Breast epithelium (tissue), 3 donors: ENCODE measurements at regions not wholly inside any gene's neighbourhood (a gene's known extent, or its start where the extent isn't known, plus 50 kb on each side); places are given as distances from the start of the nearest gene placed in this dataset.

Experiments used
- POLR2AphosphoS5 ChIP-seq, 3 donors: sonication (generic); formaldehyde crosslinking; IDR thresholded peaks; one replicate each; pipeline ENCODE4 v1.6.1; 2017; ENCODE audit warnings: antibody characterized with exemption in 3 of 3
- TF ChIP-seq, protein P1 (sequence below), 3 donors: fragments of 450-650 bp; IDR thresholded peaks; one replicate each; pipeline ENCODE4 v1.5.1; 2016 to 2017; ENCODE audit warnings: antibody characterized with exemption in 3 of 3, mild to moderate bottlenecking in 3 of 3, moderate library complexity in 3 of 3

DNA sequence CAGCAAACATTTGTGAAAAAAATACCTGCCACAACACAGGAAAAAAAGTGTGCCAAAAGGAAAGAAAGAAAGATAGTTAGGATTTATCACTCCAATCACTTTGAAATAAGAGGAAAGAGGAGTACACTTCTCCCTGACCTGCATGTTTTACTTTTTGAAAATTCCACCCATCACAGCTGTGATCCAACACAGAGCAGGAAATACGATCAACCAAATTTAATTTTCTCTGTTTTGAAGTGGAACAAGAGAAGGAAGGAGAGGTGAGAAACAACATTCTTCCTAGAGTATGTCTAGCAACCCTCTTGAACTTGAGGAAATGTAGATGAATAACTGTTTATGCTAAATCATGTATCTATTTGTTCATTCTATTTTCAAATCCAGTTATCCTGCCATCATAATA lies 284.7 kb upstream of the SYT1 start:
- TF ChIP-seq, protein P1, sequence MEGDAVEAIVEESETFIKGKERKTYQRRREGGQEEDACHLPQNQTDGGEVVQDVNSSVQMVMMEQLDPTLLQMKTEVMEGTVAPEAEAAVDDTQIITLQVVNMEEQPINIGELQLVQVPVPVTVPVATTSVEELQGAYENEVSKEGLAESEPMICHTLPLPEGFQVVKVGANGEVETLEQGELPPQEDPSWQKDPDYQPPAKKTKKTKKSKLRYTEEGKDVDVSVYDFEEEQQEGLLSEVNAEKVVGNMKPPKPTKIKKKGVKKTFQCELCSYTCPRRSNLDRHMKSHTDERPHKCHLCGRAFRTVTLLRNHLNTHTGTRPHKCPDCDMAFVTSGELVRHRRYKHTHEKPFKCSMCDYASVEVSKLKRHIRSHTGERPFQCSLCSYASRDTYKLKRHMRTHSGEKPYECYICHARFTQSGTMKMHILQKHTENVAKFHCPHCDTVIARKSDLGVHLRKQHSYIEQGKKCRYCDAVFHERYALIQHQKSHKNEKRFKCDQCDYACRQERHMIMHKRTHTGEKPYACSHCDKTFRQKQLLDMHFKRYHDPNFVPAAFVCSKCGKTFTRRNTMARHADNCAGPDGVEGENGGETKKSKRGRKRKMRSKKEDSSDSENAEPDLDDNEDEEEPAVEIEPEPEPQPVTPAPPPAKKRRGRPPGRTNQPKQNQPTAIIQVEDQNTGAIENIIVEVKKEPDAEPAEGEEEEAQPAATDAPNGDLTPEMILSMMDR (IDR thresholded peaks at IDR 0.05): no peak
- no peak for TF ChIP-seq POLR2AphosphoS5 (IDR thresholded peaks at IDR 0.05)
